Stimulated activated CD4-positive, alpha-beta T cell treated with anti-CD3 and anti-CD28 coated beads, TNF-alpha, amount 100 ng/mL, for 1 hour (primary cell): ENCODE measurements at regions not wholly inside any gene's neighbourhood (a gene's known extent, or its start where the extent isn't known, plus 50 kb on each side); places are given as distances from the start of the nearest gene placed in this dataset.

Experiments
- DNase-seq, 3 donors: peaks; one replicate each; pipeline ENCODE4 v3.0.0-alpha.2; 2020; ENCODE audit warnings: low read depth in 3 of 3, low spot score in 1 of 3

- DNase-seq = no peak
These were observed 477.1 kb upstream of the SGCG start for GRCh38 chr13:22703601-22704209.

GRCh38 chr13:22707946-22708345 lies 472.8 kb upstream of the SGCG start:
- DNase-seq = no peak

- DNase-seq = no peak
These were observed 463.7 kb upstream of the SGCG start for GRCh38 chr13:22717036-22717435.

GRCh38 chr13:22726726-22727125 lies 454.1 kb upstream of the SGCG start:
- no peak for DNase-seq

GRCh38 chr13:22735011-22735995 lies 445.5 kb upstream of the SGCG start:
- DNase-seq = no peak

GRCh38 chr13:22736084-22736767 lies 444.6 kb upstream of the SGCG start:
- DNase-seq = no peak

GRCh38 chr13:22736768-22737092 lies 444.0 kb upstream of the SGCG start:
- no peak for DNase-seq

GRCh38 chr13:22738357-22738756 lies 442.4 kb upstream of the SGCG start:
- DNase-seq = no peak

- no peak for DNase-seq
These were observed 440.5 kb upstream of the SGCG start for GRCh38 chr13:22740264-22740663.

GRCh38 chr13:22744688-22745452 lies 435.9 kb upstream of the SGCG start:
- no peak for DNase-seq

- DNase-seq = no peak
These were observed 431.8 kb upstream of the SGCG start for GRCh38 chr13:22748866-22749577.

GRCh38 chr13:22749626-22750025 lies 431.2 kb upstream of the SGCG start:
- DNase-seq = no peak

- no peak for DNase-seq
These were observed 423.2 kb upstream of the SGCG start for GRCh38 chr13:22757530-22758120.

- no peak for DNase-seq
These were observed 422.5 kb upstream of the SGCG start for GRCh38 chr13:22758245-22758644.

- DNase-seq = no peak
These were observed 419.1 kb upstream of the SGCG start for GRCh38 chr13:22761709-22762108.

GRCh38 chr13:22765547-22765946 lies 415.2 kb upstream of the SGCG start:
- no peak for DNase-seq

- no peak for DNase-seq
These were observed 409.9 kb upstream of the SGCG start for GRCh38 chr13:22770891-22771290.

GRCh38 chr13:22773465-22773864 lies 407.3 kb upstream of the SGCG start:
- DNase-seq = no peak

GRCh38 chr13:22776394-22777186 lies 404.2 kb upstream of the SGCG start:
- no peak for DNase-seq
